HUES64 (cell line): ENCODE measurements at regions not wholly inside any gene's neighbourhood (a gene's known extent, or its start where the extent isn't known, plus 50 kb on each side); places are given as distances from the start of the nearest gene placed in this dataset.

ENCODE experiments used
- H3K27ac ChIP-seq: 2 replicates; pipeline ENCODE4 v1.7.0; 2013; ENCODE audit warnings: low read depth, low read length, inconsistent platforms
- H3K27me3 ChIP-seq: 2 replicates; pipeline ENCODE4 v1.6.1; 2013; ENCODE audit warnings: mild to moderate bottlenecking, low read length; ENCODE audit not compliant: insufficient read depth
- H3K36me3 ChIP-seq: 2 replicates; pipeline ENCODE4 v1.6.1; 2013; ENCODE audit warnings: mild to moderate bottlenecking, low read length; ENCODE audit not compliant: insufficient read depth
- H3K4me1 ChIP-seq: 2 replicates; pipeline ENCODE4 v1.6.1; 2013; ENCODE audit warnings: mild to moderate bottlenecking, low read length, moderate library complexity; ENCODE audit not compliant: insufficient read depth
- H3K4me3 ChIP-seq: 2 replicates; pipeline ENCODE4 v1.5.1; 2013; ENCODE audit warnings: mild to moderate bottlenecking, low read length, moderate library complexity
- H3K9ac ChIP-seq: 2 replicates; pipeline ENCODE4 v1.6.1; 2013; ENCODE audit warnings: mild to moderate bottlenecking, low read depth, low read length
- H3K9me3 ChIP-seq: 2 replicates; pipeline ENCODE4 v1.6.1; 2013; ENCODE audit warnings: low read depth, low read length; ENCODE audit not compliant: insufficient read depth
- WGBS: fragments of 150-250, 120-280 bp; methylation state at CpG from one replicate; pipeline ENCODE4 v1.1.7; 2013; ENCODE audit warnings: missing lambda C conversion rate; 5-methylcytosine and 5-hydroxymethylcytosine counted together

DNA sequence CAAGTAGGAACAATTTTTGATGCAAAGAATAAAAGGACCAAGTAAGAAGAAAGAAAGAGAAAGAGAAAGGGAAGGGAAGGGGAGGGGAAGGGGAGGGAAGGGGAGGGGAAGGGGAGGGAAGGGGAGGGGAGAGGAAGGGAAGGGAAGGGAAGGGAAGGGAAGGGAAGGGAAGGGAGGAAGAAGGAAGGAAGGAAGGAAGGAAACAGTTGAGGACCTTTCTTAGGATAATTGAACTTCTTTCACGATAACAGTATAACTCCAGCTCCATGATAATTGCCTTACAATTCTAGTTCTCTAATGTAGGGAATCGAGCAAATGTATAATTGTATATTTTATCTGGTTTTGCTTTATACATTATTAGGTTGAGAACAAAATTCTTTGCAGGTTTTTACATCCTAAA is 556.2 kb upstream of the PCDH10 start:
- Histone ChIP-seq H3K9me3 (no peaks in the 10 kb centered on the region), H3K4me1 (no peaks in the 10 kb centered on the region; the same call in 1 of the 2 replicates)

DNA sequence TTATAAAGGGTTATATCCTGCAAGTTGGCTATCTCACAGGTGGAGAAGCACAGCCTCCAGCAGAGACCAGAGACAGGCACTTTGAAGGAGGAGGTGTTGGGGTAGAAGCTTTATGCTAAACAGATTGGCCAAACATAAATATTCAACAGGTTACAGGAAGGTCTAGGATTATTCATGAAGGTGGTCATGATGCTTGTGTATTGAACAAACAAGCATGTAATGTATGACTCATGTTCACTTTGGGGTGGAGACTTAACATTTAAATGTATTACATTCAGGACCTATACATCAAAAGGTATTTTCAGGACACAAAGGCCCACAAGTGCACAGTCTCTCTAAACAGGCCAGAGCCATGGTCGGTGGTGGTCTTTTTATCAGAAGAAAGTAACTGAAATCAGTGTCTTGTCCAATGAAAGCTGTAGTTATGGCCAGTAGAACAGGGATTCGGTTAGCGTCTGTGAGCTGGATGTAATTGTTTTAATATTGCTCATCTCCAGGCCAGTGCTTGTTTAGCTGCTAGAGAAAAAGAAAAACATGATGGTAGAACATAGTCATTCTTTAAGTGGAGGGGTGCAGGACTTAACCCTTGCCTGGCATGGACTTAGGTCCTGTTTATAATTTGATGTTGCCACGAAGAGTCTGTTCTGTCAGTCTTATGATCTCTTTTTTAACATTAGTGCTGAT is 555.2 kb upstream of the PCDH10 start:
- no peaks in the 10 kb centered on the region for H3K9me3 ChIP-seq
- H3K27ac ChIP-seq, result no peak overlapping the region
- H3K4me1 ChIP-seq, result no peaks in the 10 kb centered on the region
- H3K27me3 ChIP-seq, result no peaks in the 10 kb centered on the region
- H3K36me3 ChIP-seq, result no peaks in the 10 kb centered on the region
- H3K9ac ChIP-seq, result no peak overlapping the region
- no peak overlapping the region for H3K4me3 ChIP-seq
- 71% methylated on average over 4 of the region's 4 CpGs for WGBS

More for the DNA sequence above, 556.2 kb upstream of the PCDH10 start:
- Histone ChIP-seq H3K27ac (no peak overlapping the region), H3K9ac (no peak overlapping the region), H3K27me3 (no peaks in the 10 kb centered on the region), H3K36me3 (no peaks in the 10 kb centered on the region), H3K4me3 (no peak overlapping the region)
- no CpG with 5 or more reads among the region's 2 CpGs for WGBS

DNA sequence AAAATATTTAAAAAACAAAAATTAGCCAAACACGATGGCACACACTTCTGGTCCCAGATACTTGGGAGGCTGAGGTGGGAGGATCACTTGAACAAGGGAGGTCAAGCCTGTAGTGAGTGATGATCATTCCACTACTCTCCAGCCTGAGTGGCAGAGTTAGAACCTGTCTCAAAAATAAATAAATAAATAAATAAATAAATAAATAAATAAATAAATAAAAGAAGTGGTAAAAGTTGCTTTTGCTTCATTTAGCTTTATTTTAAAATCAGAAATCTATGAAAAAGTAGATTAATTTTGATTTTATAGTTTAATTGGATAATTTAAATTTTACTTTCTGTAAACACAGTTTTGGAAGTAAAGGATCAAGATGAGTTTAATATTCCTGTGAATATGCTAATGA is 552.9 kb upstream of the PCDH10 start:
- Histone ChIP-seq H3K4me3 (no peak overlapping the region), H3K36me3 (no peaks in the 10 kb centered on the region), H3K27ac (no peak overlapping the region), H3K27me3 (no peaks in the 10 kb centered on the region), H3K9ac (no peak overlapping the region), H3K9me3 (no peaks in the 10 kb centered on the region), H3K4me1 (no peaks in the 10 kb centered on the region)
- WGBS, result 100% methylated on average over 1 of the region's 1 CpG

DNA sequence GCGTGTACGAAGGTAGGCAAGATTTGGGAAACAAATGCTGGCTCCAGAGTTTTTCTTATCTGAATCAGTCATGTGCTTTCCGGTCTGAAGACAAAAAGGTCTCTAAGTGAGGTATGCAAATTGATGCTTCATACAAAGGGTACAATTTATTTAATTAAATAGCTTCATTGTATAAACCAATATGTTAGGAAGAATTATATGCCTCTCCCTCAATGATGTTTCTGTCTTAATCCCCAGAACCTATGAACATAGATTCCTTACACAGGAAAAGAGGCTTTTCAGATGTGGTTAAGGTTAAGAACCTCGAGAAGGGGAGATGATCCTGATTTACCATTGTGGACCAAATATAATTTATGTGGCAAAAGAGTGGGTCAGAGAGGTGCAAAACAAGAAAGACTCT is 543.5 kb upstream of the PCDH10 start:
- WGBS, result 92% methylated on average over 4 of the region's 4 CpGs
- H3K4me1 ChIP-seq, result no peaks in the 10 kb centered on the region
- no peak overlapping the region for H3K9ac ChIP-seq

DNA sequence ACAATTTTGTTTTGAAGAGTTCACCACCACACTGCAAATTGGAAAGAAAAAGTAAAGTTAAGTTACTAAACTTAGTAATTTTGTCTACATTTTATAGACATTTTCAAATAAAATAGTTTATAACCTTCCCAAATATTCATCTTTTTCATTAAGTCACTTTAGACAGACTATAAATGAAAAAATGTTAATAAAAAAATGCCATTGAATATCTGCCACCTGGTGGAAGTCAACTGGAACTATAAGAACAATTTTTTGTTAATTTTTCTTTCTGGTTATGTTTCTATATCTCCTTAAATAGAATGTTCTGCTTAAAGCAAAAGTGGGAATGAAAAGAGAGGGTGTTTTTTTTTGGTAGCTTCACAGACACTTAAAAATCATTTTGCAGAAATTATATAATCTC is 534.4 kb upstream of the PCDH10 start:
- Histone ChIP-seq H3K36me3 (no peaks in the 10 kb centered on the region), H3K4me1 (no peaks in the 10 kb centered on the region), H3K4me3 (no peak overlapping the region), H3K27me3 (no peaks in the 10 kb centered on the region), H3K27ac (no peak overlapping the region), H3K9ac (no peak overlapping the region), H3K9me3 (peaks cover 15% of the 10 kb centered on the region)

More for the DNA sequence above, 543.5 kb upstream of the PCDH10 start:
- H3K27me3 ChIP-seq, result no peaks in the 10 kb centered on the region
- no peaks in the 10 kb centered on the region for H3K9me3 ChIP-seq
- no peaks in the 10 kb centered on the region for H3K36me3 ChIP-seq
- H3K27ac ChIP-seq, result no peak overlapping the region
- H3K4me3 ChIP-seq, result no peak overlapping the region

GRCh38 chr4:132619968-132620367 is 529.1 kb upstream of the PCDH10 start:
- WGBS, result 93% methylated on average over 1 of the region's 1 CpG
- H3K27me3 ChIP-seq, result no peaks in the 10 kb centered on the region
- no peak overlapping the region for H3K4me3 ChIP-seq
- peaks cover 15% of the 10 kb centered on the region for H3K9me3 ChIP-seq
- H3K36me3 ChIP-seq, result no peaks in the 10 kb centered on the region
- H3K9ac ChIP-seq, result no peak overlapping the region
- no peak overlapping the region for H3K27ac ChIP-seq
- H3K4me1 ChIP-seq, result no peaks in the 10 kb centered on the region

DNA sequence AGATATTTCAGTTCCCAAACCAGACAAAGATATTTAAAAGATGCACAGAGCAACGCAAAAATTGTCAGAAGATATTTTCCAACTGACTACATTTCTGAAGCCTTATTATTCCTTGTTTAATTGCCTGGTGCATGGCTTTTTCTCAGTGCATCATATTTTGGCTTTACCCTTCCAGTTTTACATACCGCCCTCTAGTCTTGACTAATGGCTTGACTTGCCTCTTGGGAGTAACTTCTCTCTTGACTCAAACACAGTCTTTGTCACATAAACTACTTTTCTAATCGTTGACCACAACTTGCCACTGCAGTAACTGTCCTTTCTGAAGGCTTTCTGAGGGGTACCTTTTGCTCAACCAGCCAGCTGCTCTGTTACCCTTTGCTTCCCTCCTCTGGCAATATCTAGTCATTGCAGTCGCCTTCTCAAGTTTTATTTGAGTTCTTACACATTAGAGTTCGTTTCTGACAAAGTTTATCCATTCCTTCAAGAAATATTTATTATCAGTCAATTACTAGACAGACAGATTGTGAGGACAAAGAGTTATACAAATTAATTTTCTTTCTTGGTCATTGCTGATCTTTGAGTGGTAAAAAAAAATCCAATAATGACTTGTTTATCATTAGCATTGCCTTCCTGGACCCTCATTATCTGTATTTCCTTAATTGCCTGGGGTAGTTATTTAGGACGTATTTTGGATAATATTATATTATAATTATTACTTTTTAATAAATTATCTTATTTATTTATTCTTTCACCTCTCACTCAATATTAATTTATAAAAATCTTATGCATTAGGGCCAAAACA is 506.9 kb upstream of the PCDH10 start:
- H3K9me3 ChIP-seq, result no peaks in the 10 kb centered on the region; the same call in 1 of the 2 replicates
- 54% methylated on average over 5 of the region's 6 CpGs for WGBS
- no peaks in the 10 kb centered on the region for H3K36me3 ChIP-seq
- no peaks in the 10 kb centered on the region for H3K27me3 ChIP-seq
- H3K4me3 ChIP-seq, result no peak overlapping the region
- H3K4me1 ChIP-seq, result 0 out of 2 replicates have a peak, but pooled peaks cover 3% of the 10 kb centered on the region
- no peak overlapping the region for H3K27ac ChIP-seq
- no peak overlapping the region for H3K9ac ChIP-seq

GRCh38 chr4:132646186-132646585 is 502.9 kb upstream of the PCDH10 start:
- no peaks in the 10 kb centered on the region for H3K36me3 ChIP-seq

DNA sequence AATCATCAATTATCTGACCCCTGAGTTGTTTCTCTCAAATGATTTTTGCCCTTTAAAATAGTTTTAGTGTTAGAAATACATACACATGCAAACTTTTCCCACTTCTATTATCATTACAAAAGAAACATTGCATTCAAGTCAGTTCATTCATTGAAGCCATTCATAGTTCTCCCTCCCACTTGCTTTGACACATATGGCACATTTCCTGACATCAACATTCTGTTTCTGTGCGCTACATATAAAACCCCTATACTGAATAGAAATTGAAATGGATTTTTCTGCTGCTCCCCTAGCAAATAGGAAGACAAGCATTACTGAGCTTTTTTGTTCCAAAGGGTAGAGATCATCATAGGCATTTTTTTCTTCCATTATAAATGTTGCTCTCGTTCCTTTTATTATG is 497.9 kb upstream of the PCDH10 start:
- Histone ChIP-seq H3K9ac (no peak overlapping the region), H3K36me3 (no peaks in the 10 kb centered on the region)
- 90% methylated on average over 1 of the region's 2 CpGs for WGBS

More at GRCh38 chr4:132646186-132646585, 502.9 kb upstream of the PCDH10 start:
- H3K4me3 ChIP-seq, result no peak overlapping the region
- no peak overlapping the region for H3K27ac ChIP-seq
- no peaks in the 10 kb centered on the region for H3K27me3 ChIP-seq
- no peaks in the 10 kb centered on the region for H3K9me3 ChIP-seq
- 93% methylated on average over 1 of the region's 2 CpGs for WGBS
- no peak overlapping the region for H3K9ac ChIP-seq
- peaks cover 6% of the 10 kb centered on the region; the same call in 1 of the 2 replicates for H3K4me1 ChIP-seq

DNA sequence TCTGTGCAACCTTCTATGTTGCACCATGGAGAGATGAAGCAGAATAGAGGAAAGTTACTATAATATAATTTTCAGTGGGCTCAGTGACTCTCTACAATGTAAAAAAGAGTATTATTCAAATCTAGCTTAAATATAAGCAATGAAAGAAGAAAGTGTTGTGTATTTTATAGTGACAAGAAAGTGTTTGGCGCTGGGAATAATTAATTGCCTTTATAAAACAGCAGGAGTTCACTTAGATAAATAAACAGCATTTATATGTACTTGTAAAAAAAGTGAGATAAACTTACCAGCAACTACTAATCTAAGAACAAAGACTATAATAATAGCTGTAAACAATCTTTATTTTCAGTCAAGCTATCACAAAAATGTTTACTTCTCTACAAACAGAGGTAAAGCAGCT is 488.9 kb upstream of the PCDH10 start:
- no peak overlapping the region for H3K9ac ChIP-seq
- H3K9me3 ChIP-seq, result 0 out of 2 replicates have a peak, but pooled peaks cover 3% of the 10 kb centered on the region
- no CpG with 5 or more reads among the region's 1 CpG for WGBS
- no peaks in the 10 kb centered on the region for H3K36me3 ChIP-seq
- no peaks in the 10 kb centered on the region for H3K4me1 ChIP-seq
- no peak overlapping the region for H3K4me3 ChIP-seq
- H3K27me3 ChIP-seq, result no peaks in the 10 kb centered on the region
- no peak overlapping the region for H3K27ac ChIP-seq

More for the DNA sequence above, 497.9 kb upstream of the PCDH10 start:
- Histone ChIP-seq H3K27ac (no peak overlapping the region), H3K4me1 (peaks cover 9% of the 10 kb centered on the region; the same call in 1 of the 2 replicates), H3K9me3 (no peaks in the 10 kb centered on the region), H3K27me3 (no peaks in the 10 kb centered on the region), H3K4me3 (no peak overlapping the region)

GRCh38 chr4:132662456-132662855 is 486.6 kb upstream of the PCDH10 start:
- Histone ChIP-seq H3K9ac (no peak overlapping the region), H3K4me3 (no peak overlapping the region), H3K36me3 (no peaks in the 10 kb centered on the region), H3K4me1 (no peaks in the 10 kb centered on the region), H3K27ac (no peak overlapping the region), H3K27me3 (no peaks in the 10 kb centered on the region), H3K9me3 (0 out of 2 replicates have a peak, but pooled peaks cover 3% of the 10 kb centered on the region)
- WGBS, result 88% methylated on average over 1 of the region's 1 CpG
